HG03095 (cell line): ENCODE measurements at regions not wholly inside any gene's neighbourhood (a gene's known extent, or its start where the extent isn't known, plus 50 kb on each side); places are given as distances from the start of the nearest gene placed in this dataset.
"Not testable (repeated sequence)": the region's sequence is repeated elsewhere in the genome, so short reads cannot be mapped to it uniquely, and the experiment has no call there.

Experiments used
- ATAC-seq: cut with Tn5 transposase; IDR thresholded peaks from one replicate; pipeline ENCODE4 v1.9.1; 2021; ENCODE audit warnings: moderate library complexity; ENCODE audit not compliant: unreplicated experiment

- no peak for ATAC-seq
These were observed 251.5 kb downstream of the NSUN3 start for GRCh38 chr3:94314218-94314883.

- ATAC-seq, result no peak
These were observed 254.2 kb downstream of the NSUN3 start for GRCh38 chr3:94317017-94317416.

- ATAC-seq, result no peak
These were observed 260.7 kb downstream of the NSUN3 start for GRCh38 chr3:94323596-94323995.

- no peak for ATAC-seq
These were observed 269.0 kb downstream of the NSUN3 start for GRCh38 chr3:94331831-94332230.

- ATAC-seq, result no peak
These were observed 273.3 kb downstream of the NSUN3 start for GRCh38 chr3:94336046-94336753.

GRCh38 chr3:94345101-94345500 is 282.2 kb downstream of the NSUN3 start:
- ATAC-seq, result no peak

- no peak for ATAC-seq
These were observed 286.5 kb downstream of the NSUN3 start for GRCh38 chr3:94349310-94349878.

GRCh38 chr3:94356581-94356980 is 293.7 kb downstream of the NSUN3 start:
- no peak for ATAC-seq

- ATAC-seq, result no peak
These were observed 297.1 kb downstream of the NSUN3 start for GRCh38 chr3:94359996-94360395.

GRCh38 chr3:94360987-94361386 is 298.1 kb downstream of the NSUN3 start:
- ATAC-seq, result no peak

GRCh38 chr3:94362393-94362792 is 299.5 kb downstream of the NSUN3 start:
- ATAC-seq, result no peak

GRCh38 chr3:94365006-94365405 is 302.1 kb downstream of the NSUN3 start:
- ATAC-seq, result no peak

GRCh38 chr3:94372026-94372425 is 309.2 kb downstream of the NSUN3 start:
- ATAC-seq, result no peak

GRCh38 chr3:94373456-94373855 is 310.6 kb downstream of the NSUN3 start:
- no peak for ATAC-seq

- ATAC-seq, result no peak
These were observed 311.7 kb downstream of the NSUN3 start for GRCh38 chr3:94374439-94375161.

- ATAC-seq, result not testable (repeated sequence)
These were observed 314.3 kb downstream of the NSUN3 start for GRCh38 chr3:94377123-94377696.

GRCh38 chr3:94377863-94378262 is 315.0 kb downstream of the NSUN3 start:
- not testable (repeated sequence) for ATAC-seq

GRCh38 chr3:94378322-94378721 is 315.5 kb downstream of the NSUN3 start:
- ATAC-seq, result no peak

- ATAC-seq, result no peak
These were observed 316.4 kb downstream of the NSUN3 start for GRCh38 chr3:94379264-94379663.

GRCh38 chr3:94394885-94395284 is 332.0 kb downstream of the NSUN3 start:
- no peak for ATAC-seq

- no peak for ATAC-seq
These were observed 333.0 kb downstream of the NSUN3 start for GRCh38 chr3:94395851-94396250.
